NB4 (cell line): ENCODE measurements at regions not wholly inside any gene's neighbourhood (a gene's known extent, or its start where the extent isn't known, plus 50 kb on each side); places are given as distances from the start of the nearest gene placed in this dataset.

Experiments
- DNase-seq: peaks from one replicate; pipeline ENCODE4 v3.0.0; 2010; ENCODE audit warnings: low read depth
- H3K4me3 ChIP-seq: one replicate; pipeline ENCODE4 v1.5.1; 2011; ENCODE audit warnings: mild to moderate bottlenecking, low read depth, low read length, moderate library complexity
- MYC ChIP-seq: IDR thresholded peaks from 2 replicates; pipeline ENCODE4 v1.6.1; 2011; ENCODE audit warnings: low read depth, low read length
- POLR2A ChIP-seq: IDR thresholded peaks from 2 replicates; pipeline ENCODE4 v1.6.1; 2011; ENCODE audit warnings: mild to moderate bottlenecking; ENCODE audit not compliant: insufficient read length; ENCODE audit errors: extremely low read depth
- TF ChIP-seq, protein P1 (sequence below): IDR thresholded peaks from one replicate; pipeline ENCODE4 v1.5.1; 2012; ENCODE audit warnings: low read depth, low read length
- TF ChIP-seq, protein P2 (sequence below): IDR thresholded peaks from 2 replicates; pipeline ENCODE4 v1.6.1; 2011; ENCODE audit warnings: low read depth, low read length

DNA sequence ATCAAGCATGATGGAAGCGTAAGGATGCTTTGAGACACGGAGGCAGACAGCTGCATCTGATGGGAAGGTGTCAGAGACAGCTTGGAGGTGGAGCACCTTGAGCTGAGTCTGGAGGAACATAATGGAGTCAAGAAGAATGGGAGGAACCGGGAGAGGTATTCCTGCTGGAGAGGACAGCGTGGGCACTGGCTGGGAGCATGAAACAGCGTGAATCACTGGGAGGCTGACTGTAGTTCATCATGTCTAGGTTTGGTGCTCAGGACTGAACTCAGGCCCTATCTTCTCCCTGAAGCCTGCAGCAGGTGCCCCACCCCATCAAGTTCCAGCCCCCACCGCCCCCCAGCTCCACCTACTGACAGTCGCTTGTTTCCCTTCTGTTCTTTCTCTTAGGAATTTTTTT is 98.6 kb downstream of the TMEM17 start:
- H3K4me3 ChIP-seq: no peak overlapping the region
- no peak for DNase-seq
- no peak for TF ChIP-seq POLR2A

DNA sequence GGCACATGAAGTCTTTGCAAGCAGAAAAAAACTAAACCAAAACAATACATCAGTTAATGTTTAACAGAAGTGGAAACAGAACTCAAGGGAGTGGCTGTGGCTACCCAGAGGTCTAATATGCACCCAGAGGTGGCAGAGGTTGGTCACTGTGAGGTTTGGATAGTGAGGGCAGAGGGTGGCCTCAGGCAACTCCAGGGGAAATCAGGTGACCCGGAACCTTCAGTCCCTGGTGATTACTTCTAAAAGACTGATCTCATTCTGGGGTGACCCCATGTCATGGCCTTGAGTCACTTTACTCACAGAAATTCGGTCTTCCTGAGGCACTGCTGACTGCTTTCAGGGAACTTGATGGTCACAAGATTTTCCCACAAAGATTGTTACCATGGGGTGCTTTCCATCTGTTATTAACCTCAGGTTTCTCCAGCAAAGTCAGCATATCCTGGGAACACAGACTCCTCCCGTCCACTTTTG is 99.4 kb downstream of the TMEM17 start:
- H3K4me3 ChIP-seq: no peak overlapping the region
- TF ChIP-seq, protein P1, sequence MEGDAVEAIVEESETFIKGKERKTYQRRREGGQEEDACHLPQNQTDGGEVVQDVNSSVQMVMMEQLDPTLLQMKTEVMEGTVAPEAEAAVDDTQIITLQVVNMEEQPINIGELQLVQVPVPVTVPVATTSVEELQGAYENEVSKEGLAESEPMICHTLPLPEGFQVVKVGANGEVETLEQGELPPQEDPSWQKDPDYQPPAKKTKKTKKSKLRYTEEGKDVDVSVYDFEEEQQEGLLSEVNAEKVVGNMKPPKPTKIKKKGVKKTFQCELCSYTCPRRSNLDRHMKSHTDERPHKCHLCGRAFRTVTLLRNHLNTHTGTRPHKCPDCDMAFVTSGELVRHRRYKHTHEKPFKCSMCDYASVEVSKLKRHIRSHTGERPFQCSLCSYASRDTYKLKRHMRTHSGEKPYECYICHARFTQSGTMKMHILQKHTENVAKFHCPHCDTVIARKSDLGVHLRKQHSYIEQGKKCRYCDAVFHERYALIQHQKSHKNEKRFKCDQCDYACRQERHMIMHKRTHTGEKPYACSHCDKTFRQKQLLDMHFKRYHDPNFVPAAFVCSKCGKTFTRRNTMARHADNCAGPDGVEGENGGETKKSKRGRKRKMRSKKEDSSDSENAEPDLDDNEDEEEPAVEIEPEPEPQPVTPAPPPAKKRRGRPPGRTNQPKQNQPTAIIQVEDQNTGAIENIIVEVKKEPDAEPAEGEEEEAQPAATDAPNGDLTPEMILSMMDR: no peak
- TF ChIP-seq POLR2A (no peak), MYC (no peak)
- TF ChIP-seq, protein P2, sequence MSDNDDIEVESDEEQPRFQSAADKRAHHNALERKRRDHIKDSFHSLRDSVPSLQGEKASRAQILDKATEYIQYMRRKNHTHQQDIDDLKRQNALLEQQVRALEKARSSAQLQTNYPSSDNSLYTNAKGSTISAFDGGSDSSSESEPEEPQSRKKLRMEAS: no peak
- DNase-seq: no peak

DNA sequence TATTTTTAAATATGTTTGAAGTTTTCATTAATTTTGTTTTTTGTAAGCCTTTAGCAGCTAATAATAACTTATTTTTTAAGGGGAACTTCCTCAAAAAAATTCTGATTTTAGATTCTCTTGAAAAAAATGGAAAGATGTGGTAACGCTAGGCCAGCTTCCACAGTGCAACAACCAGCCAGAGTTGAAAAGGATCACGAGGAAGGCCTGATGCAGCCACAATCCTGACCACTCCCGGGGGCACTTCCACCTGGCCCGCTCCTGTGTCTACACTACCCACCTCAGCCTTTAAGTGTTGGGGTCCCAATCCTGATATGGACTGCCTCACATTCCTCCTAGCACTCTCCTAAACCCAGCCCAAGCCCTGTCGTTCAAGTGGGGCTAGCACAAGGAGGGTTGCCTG is 101.1 kb downstream of the TMEM17 start:
- DNase-seq: no peak
- H3K4me3 ChIP-seq: no peak overlapping the region
- TF ChIP-seq, protein P1: no peak
- no peak for TF ChIP-seq MYC
- no peak for TF ChIP-seq POLR2A
- TF ChIP-seq, protein P2: no peak

DNA sequence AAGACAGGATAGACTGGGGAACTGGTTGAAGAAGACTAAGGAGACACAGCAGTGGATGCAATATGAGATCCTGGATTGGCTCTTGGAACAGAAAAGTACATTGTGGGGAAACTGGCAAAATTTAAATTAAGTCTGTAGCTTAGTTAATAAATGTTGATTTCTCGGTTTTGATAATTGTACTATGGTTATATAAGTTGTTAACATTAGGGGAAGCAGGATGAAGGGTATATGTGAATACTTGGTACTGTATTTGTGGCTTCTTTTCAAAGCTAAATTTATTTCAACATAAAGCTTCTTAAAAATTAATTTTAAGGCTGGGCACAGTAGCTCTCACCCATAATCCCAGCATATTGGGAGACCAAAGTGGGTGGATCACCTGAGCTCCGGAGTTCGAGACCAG is 103.8 kb downstream of the TMEM17 start:
- no peak for TF ChIP-seq POLR2A
- TF ChIP-seq, protein P2: no peak
- no peak for TF ChIP-seq MYC
- TF ChIP-seq, protein P1: no peak
- DNase-seq: no peak
- H3K4me3 ChIP-seq: no peak overlapping the region

DNA sequence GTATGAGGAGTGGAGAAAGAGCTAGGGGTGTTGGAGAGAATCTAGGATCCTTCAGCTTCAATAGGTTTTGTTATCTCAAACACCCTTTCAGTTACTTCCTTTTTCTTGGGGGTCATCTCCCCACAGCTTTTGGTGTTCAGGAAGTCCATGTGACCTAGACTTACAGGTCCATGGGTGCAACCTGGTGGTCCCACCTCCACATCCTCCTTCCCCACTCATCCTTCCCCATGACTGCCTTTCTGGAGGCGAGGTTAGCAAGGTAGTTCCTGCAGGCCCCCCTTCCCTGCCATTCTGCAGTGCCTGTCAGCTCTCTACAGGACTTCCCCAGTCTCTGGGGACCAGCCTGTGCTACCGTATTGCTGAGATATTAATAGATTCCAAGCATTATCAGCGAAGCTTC is 107.6 kb downstream of the TMEM17 start:
- TF ChIP-seq MYC (no peak), POLR2A (no peak)
- TF ChIP-seq, protein P1: no peak
- TF ChIP-seq, protein P2: no peak
- no peak overlapping the region for H3K4me3 ChIP-seq
- peak; percentile 75 for DNase-seq

DNA sequence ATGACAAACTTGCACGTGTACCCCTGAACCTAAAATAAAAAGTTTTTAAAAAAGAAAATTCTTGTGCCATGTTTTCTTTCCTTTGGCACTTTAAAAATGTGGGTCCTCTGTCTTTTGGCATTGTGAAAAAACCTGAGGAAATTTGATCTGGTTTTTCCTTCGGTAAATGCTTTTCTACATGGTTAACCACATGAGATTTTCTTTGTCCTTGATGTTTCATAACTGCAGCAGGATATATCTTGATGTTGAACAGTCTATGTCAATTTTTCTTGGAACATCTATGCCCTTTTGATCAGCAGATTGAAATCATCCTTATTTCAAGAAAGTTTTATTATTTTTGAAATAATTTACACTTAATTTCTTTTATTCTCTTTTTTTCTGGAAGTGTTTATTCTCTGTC is 109.1 kb downstream of the TMEM17 start:
- no peak overlapping the region for H3K4me3 ChIP-seq
- TF ChIP-seq POLR2A (no peak), MYC (no peak)
- TF ChIP-seq, protein P1: no peak
- TF ChIP-seq, protein P2: no peak
- DNase-seq: no peak
